ENCODE measurements at regions not wholly inside any gene's neighbourhood (a gene's known extent, or its start where the extent isn't known, plus 50 kb on each side); places are given as distances from the start of the nearest gene placed in this dataset.

- no peak overlapping the region for H2AFZ ChIP-seq (replicated peaks)
- H3K36me3 ChIP-seq = no peaks in the 10 kb centered on the region
- TF ChIP-seq EZH2phosphoT487 (IDR thresholded peaks at IDR 0.05) (no peak), EZH2 (IDR thresholded peaks at IDR 0.05) (no peak), CTCF (IDR thresholded peaks at IDR 0.05) (no peak)
- H4K20me1 ChIP-seq (ENCODE audit: low read depth) = no peaks in the 10 kb centered on the region
- no peaks in the 10 kb centered on the region for H3F3A ChIP-seq (ENCODE audit: low read depth)
- no peaks in the 10 kb centered on the region for H3K27me3 ChIP-seq
- no peaks in the 10 kb centered on the region for H3K79me2 ChIP-seq (ENCODE audit: low read depth)
- no peak overlapping the region for H3K4me3 ChIP-seq
- Mint-ChIP-seq H3K4me1 (no peaks in the 10 kb centered on the region), H3K27me3 (ENCODE audit: insufficient read depth, low read depth) (no peaks in the 10 kb centered on the region), H3K27ac (no peak overlapping the region), H3K4me3 (no peak overlapping the region), H3K36me3 (no peaks in the 10 kb centered on the region), H3K9me3 (no peaks in the 10 kb centered on the region)
- no peaks in the 10 kb centered on the region for H3K9me3 ChIP-seq (ENCODE audit: low read depth)
- no peak overlapping the region for H3K9ac ChIP-seq
- DNase-seq (ENCODE audit: low spot score) = no peak
- no peaks in the 10 kb centered on the region for H3K4me1 ChIP-seq
- no peak overlapping the region for H3K4me2 ChIP-seq
- H3K27ac ChIP-seq = no peak overlapping the region
Observed at GRCh38 chr13:38636761-38637160, 50.1 kb upstream of the FREM2 start.
